ENCODE measurements at regions not wholly inside any gene's neighbourhood (a gene's known extent, or its start where the extent isn't known, plus 50 kb on each side); places are given as distances from the start of the nearest gene placed in this dataset.

GRCh38 chr10:36942616-36943015 is 182.8 kb upstream of the ANKRD30A start:
- TF ChIP-seq, protein P1, sequence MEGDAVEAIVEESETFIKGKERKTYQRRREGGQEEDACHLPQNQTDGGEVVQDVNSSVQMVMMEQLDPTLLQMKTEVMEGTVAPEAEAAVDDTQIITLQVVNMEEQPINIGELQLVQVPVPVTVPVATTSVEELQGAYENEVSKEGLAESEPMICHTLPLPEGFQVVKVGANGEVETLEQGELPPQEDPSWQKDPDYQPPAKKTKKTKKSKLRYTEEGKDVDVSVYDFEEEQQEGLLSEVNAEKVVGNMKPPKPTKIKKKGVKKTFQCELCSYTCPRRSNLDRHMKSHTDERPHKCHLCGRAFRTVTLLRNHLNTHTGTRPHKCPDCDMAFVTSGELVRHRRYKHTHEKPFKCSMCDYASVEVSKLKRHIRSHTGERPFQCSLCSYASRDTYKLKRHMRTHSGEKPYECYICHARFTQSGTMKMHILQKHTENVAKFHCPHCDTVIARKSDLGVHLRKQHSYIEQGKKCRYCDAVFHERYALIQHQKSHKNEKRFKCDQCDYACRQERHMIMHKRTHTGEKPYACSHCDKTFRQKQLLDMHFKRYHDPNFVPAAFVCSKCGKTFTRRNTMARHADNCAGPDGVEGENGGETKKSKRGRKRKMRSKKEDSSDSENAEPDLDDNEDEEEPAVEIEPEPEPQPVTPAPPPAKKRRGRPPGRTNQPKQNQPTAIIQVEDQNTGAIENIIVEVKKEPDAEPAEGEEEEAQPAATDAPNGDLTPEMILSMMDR (IDR thresholded peaks at IDR 0.05) = no peak
- no peak for TF ChIP-seq POLR2A (IDR thresholded peaks at IDR 0.05)
